AG04450 (cell line): ENCODE measurements at regions not wholly inside any gene's neighbourhood (a gene's known extent, or its start where the extent isn't known, plus 50 kb on each side); places are given as distances from the start of the nearest gene placed in this dataset.

Experiments used
- CTCF ChIA-PET: fragments of 300-600, 350-600 bp; formaldehyde crosslinking; extraction: SDS; loops from one replicate; lab custom pipeline; 2022; ENCODE audit warnings: antibody characterized with exemption, inconsistent platforms; lab: Charles Lee
- POLR2A ChIA-PET: fragments of 350-600 bp; formaldehyde crosslinking; extraction: SDS; loops from one replicate; lab custom pipeline; 2021; ENCODE audit warnings: antibody characterized with exemption, inconsistent platforms; lab: Yijun Ruan, JAX
- DNase-seq: peaks from one replicate; pipeline ENCODE4 v3.0.0-alpha.2; 2011; ENCODE audit warnings: low read depth, low spot score
- H3K27ac ChIP-seq: one replicate; pipeline ENCODE4 v1.5.1; 2012; ENCODE audit warnings: low read depth, low read length, control low read depth
- H3K27me3 ChIP-seq: one replicate; pipeline ENCODE4 v1.6.0; 2012; ENCODE audit warnings: low read length; ENCODE audit not compliant: control insufficient read depth, insufficient read depth
- H3K4me3 ChIP-seq: 2 replicates; pipeline ENCODE4 v1.5.1; 2011; ENCODE audit warnings: mild to moderate bottlenecking, low read depth, low read length, control low read depth
- H3K9me3 ChIP-seq: 2 replicates; pipeline ENCODE4 v1.5.1; 2012; ENCODE audit warnings: low read length; ENCODE audit not compliant: control insufficient read depth, insufficient read depth
- CTCF ChIP-seq: IDR thresholded peaks from 2 replicates; pipeline ENCODE4 v1.5.1; 2011; ENCODE audit warnings: low read depth, low read length, control low read depth, inconsistent platforms

GRCh38 chr17:52674686-52675085 is 516.2 kb upstream of the CA10 start:
- CTCF ChIA-PET, result no interaction called here
- Histone ChIP-seq H3K9me3 (peaks cover 13% of the 10 kb centered on the region), H3K27me3 (no peaks in the 10 kb centered on the region), H3K27ac (no peak overlapping the region), H3K4me3 (no peak overlapping the region)
- TF ChIP-seq CTCF, result no peak
- no peak for DNase-seq
- POLR2A ChIA-PET, result no interaction called here

GRCh38 chr17:52673791-52674190 is 515.3 kb upstream of the CA10 start:
- Histone ChIP-seq H3K9me3 (peaks cover 12% of the 10 kb centered on the region), H3K27me3 (no peaks in the 10 kb centered on the region), H3K4me3 (no peak overlapping the region), H3K27ac (no peak overlapping the region)
- POLR2A ChIA-PET, result no interaction called here
- DNase-seq, result no peak
- no peak for TF ChIP-seq CTCF
- CTCF ChIA-PET, result no interaction called here

GRCh38 chr17:52666264-52666663 is 507.8 kb upstream of the CA10 start:
- CTCF ChIA-PET, result no interaction called here
- DNase-seq, result no peak
- Histone ChIP-seq H3K27ac (no peak overlapping the region), H3K9me3 (peaks cover 19% of the 10 kb centered on the region), H3K27me3 (no peaks in the 10 kb centered on the region), H3K4me3 (no peak overlapping the region)
- TF ChIP-seq CTCF, result no peak
- POLR2A ChIA-PET, result no interaction called here

GRCh38 chr17:52660692-52661091 is 502.2 kb upstream of the CA10 start:
- no peak for DNase-seq
- Histone ChIP-seq H3K9me3 (peaks cover 9% of the 10 kb centered on the region; the same call in 1 of the 2 replicates), H3K27me3 (no peaks in the 10 kb centered on the region), H3K27ac (no peak overlapping the region), H3K4me3 (no peak overlapping the region)
- ChIA-PET CTCF (no interaction called here), POLR2A (no interaction called here)
- no peak for TF ChIP-seq CTCF

- no peaks in the 10 kb centered on the region for H3K27me3 ChIP-seq
- POLR2A ChIA-PET, result no interaction called here
- no peak overlapping the region for H3K27ac ChIP-seq
- no peaks in the 10 kb centered on the region; the same call in 1 of the 2 replicates for H3K9me3 ChIP-seq
- no peak overlapping the region for H3K4me3 ChIP-seq
- no peak for TF ChIP-seq CTCF
- no peak for DNase-seq
- CTCF ChIA-PET, result no interaction called here
Observed at GRCh38 chr17:52653014-52653413, 494.5 kb upstream of the CA10 start.
